Coronary artery (tissue), 2 donors: ENCODE measurements at regions not wholly inside any gene's neighbourhood (a gene's known extent, or its start where the extent isn't known, plus 50 kb on each side); places are given as distances from the start of the nearest gene placed in this dataset.

ENCODE experiments used
- DNase-seq: peaks from one replicate; pipeline ENCODE4 v3.0.0-alpha.2; 2017; ENCODE audit warnings: low spot score
- H3K27ac ChIP-seq, 2 donors: fragments of 200-600 bp; sonication (generic); one replicate each; pipeline ENCODE4 v1.5.1; 2016 to 2019
- H3K4me3 ChIP-seq: fragments of 200-600 bp; sonication (generic); 2 replicates; pipeline ENCODE4 v1.5.1; 2016; ENCODE audit warnings: mild to moderate bottlenecking, moderate library complexity
- TF ChIP-seq, protein P1 (sequence below): fragments of 200-600 bp; sonication (generic); IDR thresholded peaks from one replicate; pipeline ENCODE4 v1.5.1; 2019; ENCODE audit warnings: antibody characterized with exemption

DNA sequence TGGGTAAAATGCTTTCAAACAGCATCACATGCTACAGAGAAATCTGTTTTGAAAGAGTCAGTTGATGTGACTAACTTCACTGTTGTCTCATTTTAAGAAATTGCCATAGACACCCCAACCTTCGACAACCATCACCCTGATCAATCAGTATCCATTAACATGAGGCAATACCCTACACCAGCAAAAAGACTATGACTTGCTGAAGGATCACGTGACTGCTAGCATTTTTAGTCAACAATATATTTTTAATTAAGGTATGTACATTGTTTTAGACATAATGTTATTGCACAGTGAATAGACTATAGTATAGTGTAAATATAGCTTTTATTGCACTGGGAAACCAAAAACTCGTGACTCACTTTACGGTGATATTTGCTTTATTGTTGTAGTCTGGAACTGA is 200.0 kb upstream of the ARHGAP24 start:
- Histone ChIP-seq H3K4me3 (no peak overlapping the region), H3K27ac (no peak overlapping the region)
- no peak for DNase-seq
- TF ChIP-seq, protein P1, sequence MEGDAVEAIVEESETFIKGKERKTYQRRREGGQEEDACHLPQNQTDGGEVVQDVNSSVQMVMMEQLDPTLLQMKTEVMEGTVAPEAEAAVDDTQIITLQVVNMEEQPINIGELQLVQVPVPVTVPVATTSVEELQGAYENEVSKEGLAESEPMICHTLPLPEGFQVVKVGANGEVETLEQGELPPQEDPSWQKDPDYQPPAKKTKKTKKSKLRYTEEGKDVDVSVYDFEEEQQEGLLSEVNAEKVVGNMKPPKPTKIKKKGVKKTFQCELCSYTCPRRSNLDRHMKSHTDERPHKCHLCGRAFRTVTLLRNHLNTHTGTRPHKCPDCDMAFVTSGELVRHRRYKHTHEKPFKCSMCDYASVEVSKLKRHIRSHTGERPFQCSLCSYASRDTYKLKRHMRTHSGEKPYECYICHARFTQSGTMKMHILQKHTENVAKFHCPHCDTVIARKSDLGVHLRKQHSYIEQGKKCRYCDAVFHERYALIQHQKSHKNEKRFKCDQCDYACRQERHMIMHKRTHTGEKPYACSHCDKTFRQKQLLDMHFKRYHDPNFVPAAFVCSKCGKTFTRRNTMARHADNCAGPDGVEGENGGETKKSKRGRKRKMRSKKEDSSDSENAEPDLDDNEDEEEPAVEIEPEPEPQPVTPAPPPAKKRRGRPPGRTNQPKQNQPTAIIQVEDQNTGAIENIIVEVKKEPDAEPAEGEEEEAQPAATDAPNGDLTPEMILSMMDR, result no peak

DNA sequence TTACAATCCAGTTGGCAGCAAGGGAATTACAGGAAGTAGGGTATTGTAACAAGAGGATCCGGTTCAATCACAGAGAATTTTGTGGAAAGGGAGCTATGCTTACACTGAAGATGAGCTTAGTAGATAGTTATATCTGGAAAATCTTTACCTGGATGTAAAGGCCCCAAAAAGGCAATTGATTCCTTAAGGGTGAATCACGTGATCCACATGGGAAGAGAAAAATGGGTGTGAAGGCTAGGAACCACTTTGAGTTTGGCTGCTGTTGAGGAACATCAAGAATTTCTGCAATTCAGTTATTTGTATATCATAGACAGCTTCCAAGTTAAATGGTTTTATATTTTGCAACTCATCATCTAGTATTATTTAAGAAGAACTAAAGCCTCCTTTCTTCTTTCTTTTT is 194.0 kb upstream of the ARHGAP24 start:
- TF ChIP-seq, protein P1, result no peak

DNA sequence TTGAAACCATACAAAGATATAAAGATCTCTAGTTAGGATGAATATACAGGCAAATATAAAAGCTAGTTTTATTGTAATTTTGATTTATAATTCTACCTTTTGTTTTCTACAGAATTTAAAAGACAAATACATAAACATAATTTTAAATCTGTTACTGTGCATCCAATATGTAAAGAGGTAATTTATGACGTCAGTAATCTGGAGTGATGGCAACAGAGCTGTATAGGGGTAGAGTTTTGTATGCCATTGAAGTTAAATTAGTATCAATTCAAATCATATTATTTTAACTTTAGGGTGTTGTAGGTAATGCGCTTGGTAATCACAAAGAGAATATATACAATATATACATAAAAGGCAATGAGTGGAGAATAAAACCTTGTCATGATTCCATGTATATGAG is 183.7 kb upstream of the ARHGAP24 start:
- no peak overlapping the region for H3K4me3 ChIP-seq
- H3K27ac ChIP-seq, result no peak overlapping the region
- TF ChIP-seq, protein P1, result no peak
- no peak for DNase-seq

More for the DNA sequence above, 194.0 kb upstream of the ARHGAP24 start:
- Histone ChIP-seq H3K27ac (no peak overlapping the region), H3K4me3 (no peak overlapping the region)
- no peak for DNase-seq

DNA sequence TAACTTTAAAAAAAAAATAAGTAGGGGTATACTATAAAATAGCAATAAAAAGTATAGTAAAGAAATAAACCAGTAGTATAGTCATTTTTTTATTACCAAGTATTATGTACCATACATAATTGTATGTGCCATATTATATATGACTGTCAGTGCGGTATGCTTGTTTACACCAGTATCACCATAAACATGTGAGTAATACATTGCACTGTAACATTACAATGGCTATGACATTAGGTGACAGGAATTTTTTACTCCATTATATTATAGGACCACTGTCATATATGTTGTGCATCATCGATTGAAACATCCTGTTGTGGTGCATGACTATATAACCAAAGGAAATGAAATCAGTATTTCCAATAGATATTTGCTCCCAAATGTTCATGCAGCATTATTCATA is 176.9 kb upstream of the ARHGAP24 start:
- H3K4me3 ChIP-seq, result no peak overlapping the region
- DNase-seq, result no peak
- no peak overlapping the region for H3K27ac ChIP-seq
- TF ChIP-seq, protein P1, result no peak

DNA sequence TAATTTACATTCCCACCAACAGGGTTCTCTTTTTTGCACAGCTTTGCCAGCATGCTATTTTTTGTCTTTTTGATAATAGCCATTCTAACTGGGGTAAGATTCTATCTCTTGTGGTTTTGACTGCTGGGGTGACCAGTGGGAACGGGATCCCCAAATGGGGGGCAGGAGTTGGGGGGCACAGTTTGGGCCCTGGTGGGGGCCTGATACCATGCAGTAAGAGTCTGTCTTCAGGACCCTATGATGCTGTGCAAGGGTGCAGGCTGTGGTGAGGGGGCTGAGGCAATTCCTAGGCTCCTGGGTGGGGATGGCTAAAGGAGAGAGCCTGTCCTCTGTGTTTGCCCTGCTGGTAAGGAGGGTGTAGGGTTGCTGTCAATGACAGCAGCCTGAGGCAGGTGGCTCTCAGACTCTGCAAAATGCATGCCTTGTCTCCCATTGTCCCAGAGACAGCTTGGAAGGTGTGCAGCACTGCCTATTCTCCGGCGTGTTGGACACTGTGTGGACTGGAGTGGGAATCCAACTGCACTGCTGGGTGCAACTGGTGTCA is 172.7 kb upstream of the ARHGAP24 start:
- TF ChIP-seq, protein P1, result no peak
- DNase-seq, result no peak
- H3K27ac ChIP-seq, result no peak overlapping the region
- no peak overlapping the region for H3K4me3 ChIP-seq

DNA sequence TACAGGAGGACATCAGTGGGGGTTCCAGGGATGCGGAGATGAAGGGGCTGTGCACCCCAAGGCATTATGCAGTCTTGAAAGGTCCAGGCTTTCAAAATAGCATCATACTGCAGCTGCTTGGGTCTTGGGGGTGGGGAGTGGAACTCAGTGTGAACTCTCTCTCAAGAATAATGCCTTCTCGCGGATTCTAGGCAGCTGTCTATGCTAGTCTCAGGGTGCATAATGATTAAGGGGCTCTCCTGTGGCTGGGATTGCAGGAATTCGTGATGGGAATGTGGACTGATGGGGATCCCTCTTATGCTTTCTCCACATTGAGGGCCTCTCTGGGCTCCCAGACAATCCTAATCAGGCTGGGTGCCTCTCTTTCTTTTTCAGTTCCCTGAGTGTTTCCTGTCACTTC is 172.2 kb upstream of the ARHGAP24 start:
- TF ChIP-seq, protein P1, result no peak
- Histone ChIP-seq H3K27ac (no peak overlapping the region), H3K4me3 (no peak overlapping the region)
- no peak for DNase-seq

DNA sequence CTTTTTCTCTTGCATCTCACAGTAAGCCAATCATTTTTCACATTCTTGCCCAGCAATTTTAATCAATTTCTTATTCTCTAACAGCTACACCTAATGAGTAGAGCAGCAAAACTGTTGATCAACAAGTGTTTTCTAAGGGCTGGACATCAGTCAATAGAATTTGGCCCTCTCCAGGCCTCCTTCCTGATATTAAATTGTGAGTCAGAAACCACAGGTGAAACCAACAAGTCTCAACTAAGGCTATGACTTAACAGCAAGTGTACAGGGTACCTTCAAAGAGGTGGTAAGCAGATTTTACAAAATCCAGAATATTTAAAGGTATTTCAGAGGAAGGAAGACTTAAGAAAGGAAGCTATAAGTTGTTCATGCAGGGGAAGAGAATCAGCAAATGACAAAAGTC is 156.5 kb upstream of the ARHGAP24 start:
- TF ChIP-seq, protein P1, result no peak
- no peak overlapping the region for H3K27ac ChIP-seq

More for the DNA sequence above, 156.5 kb upstream of the ARHGAP24 start:
- no peak for DNase-seq
- no peak overlapping the region for H3K4me3 ChIP-seq
